ENCODE measurements at regions not wholly inside any gene's neighbourhood (a gene's known extent, or its start where the extent isn't known, plus 50 kb on each side); places are given as distances from the start of the nearest gene placed in this dataset.

GRCh38 chr17:13740686-13741085 lies 139.0 kb upstream of the HS3ST3A1 start:
- DNase-seq, result no peak

GRCh38 chr17:13741744-13742143 lies 140.0 kb upstream of the HS3ST3A1 start:
- no peak for DNase-seq

GRCh38 chr17:13743906-13744305 lies 142.2 kb upstream of the HS3ST3A1 start:
- no peak for DNase-seq

- DNase-seq, result no peak
Measured at GRCh38 chr17:13746404-13746803, 144.7 kb upstream of the HS3ST3A1 start.

GRCh38 chr17:13749166-13749890 lies 147.6 kb upstream of the HS3ST3A1 start:
- DNase-seq, result no peak

GRCh38 chr17:13749891-13750235 lies 148.1 kb upstream of the HS3ST3A1 start:
- no peak for DNase-seq

- DNase-seq, result no peak
Measured at GRCh38 chr17:13750816-13751793, 149.4 kb upstream of the HS3ST3A1 start.

- DNase-seq, result no peak
Measured at GRCh38 chr17:13753154-13753553, 151.4 kb upstream of the HS3ST3A1 start.

- DNase-seq, result no peak
Measured at GRCh38 chr17:13753771-13754170, 152.0 kb upstream of the HS3ST3A1 start.

GRCh38 chr17:13755851-13756250 lies 154.1 kb upstream of the HS3ST3A1 start:
- DNase-seq, result no peak

- no peak for DNase-seq
Measured at GRCh38 chr17:13756763-13757162, 155.0 kb upstream of the HS3ST3A1 start.

GRCh38 chr17:13757871-13758270 lies 156.1 kb upstream of the HS3ST3A1 start:
- DNase-seq, result no peak

GRCh38 chr17:13759518-13760335 lies 158.0 kb upstream of the HS3ST3A1 start:
- no peak for DNase-seq

GRCh38 chr17:13761038-13761603 lies 159.4 kb upstream of the HS3ST3A1 start:
- no peak for DNase-seq

- no peak for DNase-seq
Measured at GRCh38 chr17:13765701-13766100, 164.0 kb upstream of the HS3ST3A1 start.

- no peak for DNase-seq
Measured at GRCh38 chr17:13770702-13771101, 169.0 kb upstream of the HS3ST3A1 start.

GRCh38 chr17:13775450-13775849 lies 173.7 kb upstream of the HS3ST3A1 start:
- no peak for DNase-seq

GRCh38 chr17:13776027-13776551 lies 174.4 kb upstream of the HS3ST3A1 start:
- DNase-seq, result no peak

- DNase-seq, result no peak
Measured at GRCh38 chr17:13777003-13777402, 175.3 kb upstream of the HS3ST3A1 start.

GRCh38 chr17:13784434-13785095 lies 182.8 kb upstream of the HS3ST3A1 start:
- DNase-seq, result no peak

- DNase-seq, result no peak
Measured at GRCh38 chr17:13785981-13786598, 184.4 kb upstream of the HS3ST3A1 start.

- DNase-seq, result no peak
Measured at GRCh38 chr17:13787636-13788035, 185.9 kb upstream of the HS3ST3A1 start.

Data from kidney glomerular epithelial cell (primary cell).